Calu3 (cell line): ENCODE measurements at regions not wholly inside any gene's neighbourhood (a gene's known extent, or its start where the extent isn't known, plus 50 kb on each side); places are given as distances from the start of the nearest gene placed in this dataset.

Experiments
- BruUV-seq: library from RNA; stranded (reverse); fragments of 400-500 nt; replicated peaks from 2 replicates; lab custom pipeline; 2021; lab: Mats Ljungman, UMichigan
- CTCF ChIA-PET: fragments of 300-600 bp; sonication (Branson Sonifier 250); formaldehyde crosslinking; loops from one replicate; lab custom pipeline; 2022; ENCODE audit warnings: antibody characterized with exemption; lab: Charles Lee
- DNase-seq: peaks from one replicate; pipeline ENCODE4 v3.0.0; 2022
- H3K27ac Mint-ChIP-seq: one replicate; pipeline ENCODE4 v1.8.0; 2022; ENCODE audit warnings: mixed read lengths; ENCODE audit not compliant: unreplicated experiment
- H3K27me3 Mint-ChIP-seq: one replicate; pipeline ENCODE4 v1.8.0; 2022; ENCODE audit warnings: mixed read lengths; ENCODE audit not compliant: unreplicated experiment
- H3K36me3 Mint-ChIP-seq: one replicate; pipeline ENCODE4 v1.8.0; 2022; ENCODE audit warnings: mild to moderate bottlenecking, moderate library complexity, mixed read lengths; ENCODE audit not compliant: insufficient read depth, unreplicated experiment
- H3K4me1 Mint-ChIP-seq: one replicate; pipeline ENCODE4 v1.8.0; 2022; ENCODE audit warnings: mild to moderate bottlenecking, low read depth, mixed read lengths; ENCODE audit not compliant: unreplicated experiment
- H3K4me3 Mint-ChIP-seq: one replicate; pipeline ENCODE4 v1.8.0; 2022; ENCODE audit warnings: mild to moderate bottlenecking, low read depth, moderate library complexity, mixed read lengths; ENCODE audit not compliant: unreplicated experiment
- H3K9me3 Mint-ChIP-seq: one replicate; pipeline ENCODE4 v1.8.0; 2022; ENCODE audit warnings: low read depth, mixed read lengths; ENCODE audit not compliant: unreplicated experiment
- CTCF ChIP-seq: fragments of 200-600 bp; IDR thresholded peaks from one replicate; pipeline ENCODE4 v1.8.0; 2022; ENCODE audit warnings: antibody characterized with exemption; ENCODE audit not compliant: unreplicated experiment
- intact Hi-C: fragments of 100-400 bp; cut with micrococcal nuclease; formaldehyde crosslinking; loops from one replicate; pipeline ENCODE4 v1.10.0; 2022; ENCODE audit not compliant: unreplicated experiment

GRCh38 chr1:14247666-14248065, 350.8 kb upstream of the KAZN start:
- Mint-ChIP-seq H3K27me3 (no peaks in the 10 kb centered on the region), H3K4me1 (no peaks in the 10 kb centered on the region), H3K9me3 (peaks cover 9% of the 10 kb centered on the region), H3K27ac (no peak overlapping the region), H3K36me3 (no peaks in the 10 kb centered on the region), H3K4me3 (no peak overlapping the region)
- DNase-seq, result no peak
- no peak for TF ChIP-seq CTCF
- CTCF ChIA-PET, result no interaction called here
- intact Hi-C loops, result no loop called here
- no TSS peak for BruUV-seq

GRCh38 chr1:14251871-14252270, 346.6 kb upstream of the KAZN start:
- H3K36me3 Mint-ChIP-seq, result no peaks in the 10 kb centered on the region
- DNase-seq, result no peak
- H3K27me3 Mint-ChIP-seq, result no peaks in the 10 kb centered on the region
- TF ChIP-seq CTCF, result no peak
- H3K27ac Mint-ChIP-seq, result no peak overlapping the region
- BruUV-seq, result no TSS peak
- H3K4me1 Mint-ChIP-seq, result no peaks in the 10 kb centered on the region
- no peak overlapping the region for H3K4me3 Mint-ChIP-seq
- H3K9me3 Mint-ChIP-seq, result peaks cover 10% of the 10 kb centered on the region
- intact Hi-C loops, result no loop called here
- CTCF ChIA-PET, result no interaction called here

- no peak overlapping the region for H3K27ac Mint-ChIP-seq
- no TSS peak for BruUV-seq
- intact Hi-C loops, result no loop called here
- CTCF ChIA-PET, result no interaction called here
- H3K9me3 Mint-ChIP-seq, result peaks cover 10% of the 10 kb centered on the region
- H3K27me3 Mint-ChIP-seq, result no peaks in the 10 kb centered on the region
- H3K4me1 Mint-ChIP-seq, result no peaks in the 10 kb centered on the region
- no peaks in the 10 kb centered on the region for H3K36me3 Mint-ChIP-seq
- TF ChIP-seq CTCF, result no peak
- no peak overlapping the region for H3K4me3 Mint-ChIP-seq
- no peak for DNase-seq
These were observed 344.8 kb upstream of the KAZN start for GRCh38 chr1:14253676-14254075.

DNA sequence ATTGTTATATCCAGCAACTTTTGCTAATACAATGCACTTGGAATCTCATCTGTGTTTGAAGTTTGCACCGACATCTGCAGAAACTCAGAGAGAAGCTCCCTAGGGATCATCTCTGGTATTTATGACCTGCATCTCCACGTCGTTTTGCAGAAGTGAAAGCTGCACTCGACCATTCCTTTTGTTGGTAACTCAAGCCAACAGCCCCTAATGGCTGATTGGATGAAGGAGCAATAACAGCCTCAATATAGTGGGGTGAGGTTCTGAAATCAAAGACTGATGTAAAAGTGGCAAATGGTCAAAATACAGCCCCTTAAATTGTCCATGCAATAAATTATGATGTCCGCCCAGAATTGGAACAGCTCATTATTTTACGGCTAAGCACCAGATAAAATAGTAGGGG, 344.2 kb upstream of the KAZN start:
- no peak for DNase-seq
- H3K4me1 Mint-ChIP-seq, result no peaks in the 10 kb centered on the region
- no TSS peak for BruUV-seq
- no peaks in the 10 kb centered on the region for H3K27me3 Mint-ChIP-seq
- no peak overlapping the region for H3K27ac Mint-ChIP-seq
- H3K9me3 Mint-ChIP-seq, result peaks cover 12% of the 10 kb centered on the region
- intact Hi-C loops, result no loop called here
- CTCF ChIA-PET, result no interaction called here
- no peak overlapping the region for H3K4me3 Mint-ChIP-seq
- H3K36me3 Mint-ChIP-seq, result no peaks in the 10 kb centered on the region
- TF ChIP-seq CTCF, result no peak
